ENCODE measurements at regions not wholly inside any gene's neighbourhood (a gene's known extent, or its start where the extent isn't known, plus 50 kb on each side); places are given as distances from the start of the nearest gene placed in this dataset.

GRCh38 chr12:126862500-126862899, 1404.5 kb upstream of the TMEM132C start:
- no peaks in the 10 kb centered on the region for H3K27me3 ChIP-seq (replicated peaks in 1 of 2; ENCODE audit: control insufficient read depth in 2 of 2, insufficient read depth in 2 of 2, low read length in 1 of 2)
- 16% methylated on average over 4 of the region's 4 CpGs for whole genome bisulfite sequencing (ENCODE audit: insufficient coverage, insufficient replicate concordance, low lambda C conversion rate, missing lambda C conversion rate)
- DNase-seq (ENCODE audit: low read depth, low spot score) (no peak), FAIRE-seq (no peak), ATAC-seq (no peak)
- H3K9ac ChIP-seq (ENCODE audit: control insufficient read depth, insufficient read depth, low read length) = no peak overlapping the region
- no peaks in the 10 kb centered on the region for H3K9me3 ChIP-seq (replicated peaks; ENCODE audit: control insufficient read depth, insufficient read depth, low read length)
- in situ Hi-C loops (cut with MboI) (loop anchor here (25.0 kb wide), 1 partner anchor 1675 kb away; the partner anchor contains the start of gene TMEM132B), intact Hi-C loops (cut with micrococcal nuclease; ENCODE audit: unreplicated experiment) (no loop called here)
- no peak overlapping the region for H3K4me2 ChIP-seq (ENCODE audit: control insufficient read depth, insufficient read depth)
- no peaks in the 10 kb centered on the region for H3K36me3 ChIP-seq (ENCODE audit: control insufficient read depth in 2 of 2, insufficient read depth in 2 of 2, low read length in 1 of 2)
- no peak overlapping the region for H3K27ac ChIP-seq (ENCODE audit: control insufficient read depth, insufficient read depth)
- no peaks in the 10 kb centered on the region for H3K4me1 ChIP-seq (ENCODE audit: control insufficient read depth, insufficient read depth, low read length)
- ChIA-PET CTCF (interaction anchor here (3.0 kb wide), 1 partner anchor 12 kb away, joined by 8 read pairs; no protein-coding TSS in a partner anchor), RAD21 (ENCODE audit: unreplicated experiment) (no interaction called here), SMC1A (ENCODE audit: uncharacterized antibody, unreplicated experiment) (no interaction called here), POLR2A (no interaction called here)
- no peak for TF ChIP-seq TCF3 (IDR thresholded peaks at IDR 0.05; ENCODE audit: borderline replicate concordance, insufficient read depth, low read depth, low read length)
- no peak overlapping the region for H2AFZ ChIP-seq (ENCODE audit: control insufficient read depth, low read depth, low read length)
- H3K4me3 ChIP-seq = no peak overlapping the region
- H4K20me1 ChIP-seq (ENCODE audit: control insufficient read depth, insufficient read depth) = no peaks in the 10 kb centered on the region
- no TSS peak for BruUV-seq (replicated peaks)
- no peaks in the 10 kb centered on the region for H3K79me2 ChIP-seq (ENCODE audit: control insufficient read depth, insufficient read depth, low read length)

- TF ChIP-seq TBL1XR1 (IDR thresholded peaks at IDR 0.05; ENCODE audit: low read depth, low read length) = no peak
- TF ChIP-seq SREBF2 (IDR thresholded peaks at IDR 0.05; ENCODE audit: low read length) = no peak
- no peak for TF ChIP-seq TCF3 (IDR thresholded peaks at IDR 0.05; ENCODE audit: borderline replicate concordance, insufficient read depth, low read depth, low read length)
- no peak for TF ChIP-seq MAX (IDR thresholded peaks at IDR 0.05; ENCODE audit: low read depth, low read length)
- TF ChIP-seq IRF3 (IDR thresholded peaks at IDR 0.05) = no peak
- TF ChIP-seq RELB (IDR thresholded peaks at IDR 0.05; ENCODE audit: low read depth) = no peak
- TF ChIP-seq ZNF687 (IDR thresholded peaks at IDR 0.05) = no peak
- no peak for TF ChIP-seq PAX5 (IDR thresholded peaks at IDR 0.05; ENCODE audit: borderline replicate concordance, low read depth, low read length)
- intact Hi-C loops (cut with micrococcal nuclease; ENCODE audit: unreplicated experiment) (loop anchor here (5.0 kb wide), 1 partner anchor 1337 kb away; no protein-coding TSS in a partner anchor), in situ Hi-C loops (cut with MboI) (loop anchor here (10.0 to 25.0 kb wide), 2 partner anchors 1335 to 1682 kb away; partner anchors contain the start of gene TMEM132B)
- DNase-seq (ENCODE audit: low read depth, low spot score) (no peak), FAIRE-seq (no peak), ATAC-seq (no peak)
- CTCF ChIA-PET = interaction anchor here (0.9 to 1.0 kb wide), 2 partner anchors 11 to 121 kb away, joined by 3 read pairs; no protein-coding TSS in a partner anchor
- no peaks in the 10 kb centered on the region for H3K79me2 ChIP-seq (ENCODE audit: control insufficient read depth, insufficient read depth, low read length)
- H3K36me3 ChIP-seq (ENCODE audit: control insufficient read depth in 2 of 2, insufficient read depth in 2 of 2, low read length in 1 of 2) = no peaks in the 10 kb centered on the region
- no peaks in the 10 kb centered on the region for H3K4me1 ChIP-seq (ENCODE audit: control insufficient read depth, insufficient read depth, low read length)
- H3K9ac ChIP-seq (ENCODE audit: control insufficient read depth, insufficient read depth, low read length) = no peak overlapping the region
- RAD21 ChIA-PET (ENCODE audit: unreplicated experiment) = no interaction called here
- no peak overlapping the region for H2AFZ ChIP-seq (ENCODE audit: control insufficient read depth, low read depth, low read length)
- no peaks in the 10 kb centered on the region for H3K27me3 ChIP-seq (replicated peaks in 1 of 2; ENCODE audit: control insufficient read depth in 2 of 2, insufficient read depth in 2 of 2, low read length in 1 of 2)
- POLR2A ChIA-PET = no interaction called here
- H3K4me2 ChIP-seq (ENCODE audit: control insufficient read depth, insufficient read depth) = no peak overlapping the region
- no peak overlapping the region for H3K4me3 ChIP-seq
- H4K20me1 ChIP-seq (ENCODE audit: control insufficient read depth, insufficient read depth) = no peaks in the 10 kb centered on the region
- no peak overlapping the region for H3K27ac ChIP-seq (ENCODE audit: control insufficient read depth, insufficient read depth)
- SMC1A ChIA-PET (ENCODE audit: uncharacterized antibody, unreplicated experiment) = no interaction called here
- WGBS (ENCODE audit: insufficient coverage, insufficient replicate concordance, low lambda C conversion rate, missing lambda C conversion rate) = 21% methylated on average over 2 of the region's 2 CpGs
- BruUV-seq (replicated peaks) = no TSS peak
- H3K9me3 ChIP-seq (replicated peaks; ENCODE audit: control insufficient read depth, insufficient read depth, low read length) = no peaks in the 10 kb centered on the region
Measured at GRCh38 chr12:126869644-126870043, 1397.3 kb upstream of the TMEM132C start.
